Right atrium auricular region (tissue), 2 donors: ENCODE measurements at regions not wholly inside any gene's neighbourhood (a gene's known extent, or its start where the extent isn't known, plus 50 kb on each side); places are given as distances from the start of the nearest gene placed in this dataset.

Experiments
- DNase-seq: peaks from one replicate; pipeline ENCODE4 v3.0.0-alpha.2; 2019; ENCODE audit warnings: low spot score
- H3K27ac ChIP-seq, 2 donors: fragments of 200-600 bp; sonication (generic); 1 replicate in 1 of 2; 2 replicates in 1 of 2; pipeline ENCODE4 v1.5.1; 2016 to 2019
- H3K27me3 ChIP-seq, 2 donors: fragments of 200-600 bp; sonication (generic); one replicate each; pipeline versions ENCODE4 v1.5.1 to v1.6.0; 2017 to 2019
- H3K36me3 ChIP-seq: fragments of 200-600 bp; sonication (generic); one replicate; pipeline ENCODE4 v1.5.1; 2016
- H3K4me1 ChIP-seq, 2 donors: fragments of 200-600 bp; sonication (generic); one replicate each; pipeline versions ENCODE4 v1.5.1 to v1.6.0; 2017 to 2019
- H3K4me3 ChIP-seq, 2 donors: fragments of 200-600 bp; sonication (generic); 1 replicate in 1 of 2; 2 replicates in 1 of 2; pipeline ENCODE4 v1.5.1; 2017 to 2019; ENCODE audit warnings: mild to moderate bottlenecking in 1 of 2, moderate library complexity in 1 of 2
- H3K9me3 ChIP-seq, 2 donors: fragments of 200-600 bp; sonication (generic); one replicate each; pipeline ENCODE4 v1.5.1; 2019
- TF ChIP-seq, protein P1 (sequence below), 2 donors: fragments of 200-600 bp; sonication (generic); IDR thresholded peaks; one replicate each; pipeline ENCODE4 v1.5.1; 2019; ENCODE audit warnings: antibody characterized with exemption in 2 of 2

DNA sequence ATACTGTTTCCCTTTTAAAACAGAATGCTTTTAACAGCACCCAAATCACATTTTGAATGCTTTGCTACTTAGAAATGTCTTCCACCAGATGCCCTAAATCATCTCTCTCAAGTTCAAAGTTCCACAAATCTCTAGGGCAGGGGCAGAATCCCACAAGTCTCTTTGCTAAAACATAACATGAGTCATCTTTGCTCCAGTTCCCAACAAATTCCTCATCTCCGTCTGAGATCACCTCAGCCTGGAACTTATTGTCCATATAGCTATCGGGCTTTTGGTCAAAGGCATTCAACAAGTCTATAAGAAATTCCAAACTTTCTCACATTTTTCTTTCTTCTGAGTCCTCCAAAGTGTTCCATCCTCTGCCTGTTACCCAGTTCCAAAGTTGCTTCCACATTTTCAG is 1374.5 kb upstream of the NXPH2 start:
- TF ChIP-seq, protein P1, sequence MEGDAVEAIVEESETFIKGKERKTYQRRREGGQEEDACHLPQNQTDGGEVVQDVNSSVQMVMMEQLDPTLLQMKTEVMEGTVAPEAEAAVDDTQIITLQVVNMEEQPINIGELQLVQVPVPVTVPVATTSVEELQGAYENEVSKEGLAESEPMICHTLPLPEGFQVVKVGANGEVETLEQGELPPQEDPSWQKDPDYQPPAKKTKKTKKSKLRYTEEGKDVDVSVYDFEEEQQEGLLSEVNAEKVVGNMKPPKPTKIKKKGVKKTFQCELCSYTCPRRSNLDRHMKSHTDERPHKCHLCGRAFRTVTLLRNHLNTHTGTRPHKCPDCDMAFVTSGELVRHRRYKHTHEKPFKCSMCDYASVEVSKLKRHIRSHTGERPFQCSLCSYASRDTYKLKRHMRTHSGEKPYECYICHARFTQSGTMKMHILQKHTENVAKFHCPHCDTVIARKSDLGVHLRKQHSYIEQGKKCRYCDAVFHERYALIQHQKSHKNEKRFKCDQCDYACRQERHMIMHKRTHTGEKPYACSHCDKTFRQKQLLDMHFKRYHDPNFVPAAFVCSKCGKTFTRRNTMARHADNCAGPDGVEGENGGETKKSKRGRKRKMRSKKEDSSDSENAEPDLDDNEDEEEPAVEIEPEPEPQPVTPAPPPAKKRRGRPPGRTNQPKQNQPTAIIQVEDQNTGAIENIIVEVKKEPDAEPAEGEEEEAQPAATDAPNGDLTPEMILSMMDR (IDR thresholded peaks at IDR 0.05) = no peak
- no peak for DNase-seq
- no peaks in the 10 kb centered on the region for H3K4me1 ChIP-seq

DNA sequence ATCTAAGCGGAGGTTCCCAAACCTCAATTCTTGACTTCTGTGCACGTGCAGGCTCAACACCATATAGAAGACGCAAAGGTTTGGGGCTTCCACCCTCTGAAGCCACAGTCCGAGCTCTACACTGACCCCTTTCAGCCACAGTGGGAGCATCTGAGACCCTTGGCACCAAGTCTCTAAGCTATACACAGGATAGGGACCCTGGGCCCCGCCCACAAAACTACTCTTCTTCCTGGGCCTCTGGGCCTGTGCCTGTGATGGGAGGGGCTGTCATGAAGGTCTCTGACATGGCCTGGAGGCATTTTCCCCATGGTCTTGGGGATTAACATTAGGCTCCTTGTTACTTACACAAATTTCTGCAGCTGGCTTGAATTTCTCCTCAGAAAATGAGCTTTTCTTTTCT is 1374.1 kb upstream of the NXPH2 start:
- H3K4me1 ChIP-seq = no peaks in the 10 kb centered on the region

More for the DNA sequence above, 1374.5 kb upstream of the NXPH2 start:
- Histone ChIP-seq H3K4me3 (no peak overlapping the region), H3K9me3 (no peaks in the 10 kb centered on the region), H3K27me3 (no peaks in the 10 kb centered on the region), H3K36me3 (no peaks in the 10 kb centered on the region), H3K27ac (no peak overlapping the region)

GRCh38 chr2:140144611-140145010 is 1364.4 kb upstream of the NXPH2 start:
- H3K27me3 ChIP-seq = no peaks in the 10 kb centered on the region
- TF ChIP-seq, protein P1 (IDR thresholded peaks at IDR 0.05) = no peak
- no peaks in the 10 kb centered on the region for H3K36me3 ChIP-seq
- no peak overlapping the region for H3K27ac ChIP-seq
- no peaks in the 10 kb centered on the region for H3K9me3 ChIP-seq
- no peaks in the 10 kb centered on the region for H3K4me1 ChIP-seq
- no peak for DNase-seq
- no peak overlapping the region for H3K4me3 ChIP-seq

More for the DNA sequence above, 1374.1 kb upstream of the NXPH2 start:
- TF ChIP-seq, protein P1 (IDR thresholded peaks at IDR 0.05) = no peak
- Histone ChIP-seq H3K36me3 (no peaks in the 10 kb centered on the region), H3K4me3 (no peak overlapping the region), H3K27ac (no peak overlapping the region), H3K27me3 (no peaks in the 10 kb centered on the region), H3K9me3 (no peaks in the 10 kb centered on the region)
- no peak for DNase-seq

GRCh38 chr2:140138736-140139135 is 1358.5 kb upstream of the NXPH2 start:
- DNase-seq = no peak
- no peaks in the 10 kb centered on the region for H3K9me3 ChIP-seq
- H3K4me1 ChIP-seq = no peaks in the 10 kb centered on the region
- no peaks in the 10 kb centered on the region for H3K36me3 ChIP-seq
- TF ChIP-seq, protein P1 (IDR thresholded peaks at IDR 0.05) = no peak
- H3K27me3 ChIP-seq = no peaks in the 10 kb centered on the region
- H3K27ac ChIP-seq = no peak overlapping the region
- H3K4me3 ChIP-seq = no peak overlapping the region

GRCh38 chr2:140136861-140137260 is 1356.7 kb upstream of the NXPH2 start:
- TF ChIP-seq, protein P1 (IDR thresholded peaks at IDR 0.05) = no peak
- H3K27me3 ChIP-seq = no peaks in the 10 kb centered on the region
- no peak for DNase-seq

DNA sequence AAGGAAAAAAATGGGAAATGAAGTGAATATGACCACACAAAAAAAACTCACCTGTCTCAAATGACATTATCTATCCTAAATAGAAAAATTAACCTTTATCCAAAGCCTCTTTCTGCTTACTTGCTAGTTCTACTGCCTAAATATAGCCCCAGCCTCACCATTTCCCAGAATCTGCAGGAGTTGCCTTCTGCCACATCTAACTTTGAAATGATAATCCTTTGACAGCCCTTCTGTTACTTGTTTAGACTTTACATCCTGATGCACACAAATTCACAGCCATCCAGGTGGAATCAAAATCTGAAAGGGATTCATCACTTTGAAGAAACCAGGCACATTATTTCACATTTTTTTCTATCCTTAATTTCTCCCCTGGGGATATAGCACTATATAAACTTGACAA is 1356.2 kb upstream of the NXPH2 start:
- H3K27ac ChIP-seq = no peak overlapping the region
- H3K27me3 ChIP-seq = no peaks in the 10 kb centered on the region
- H3K4me3 ChIP-seq = no peak overlapping the region
- H3K9me3 ChIP-seq = no peaks in the 10 kb centered on the region
- TF ChIP-seq, protein P1 (IDR thresholded peaks at IDR 0.05) = no peak
- H3K4me1 ChIP-seq = no peaks in the 10 kb centered on the region
- no peak for DNase-seq
- no peaks in the 10 kb centered on the region for H3K36me3 ChIP-seq

More at GRCh38 chr2:140136861-140137260, 1356.7 kb upstream of the NXPH2 start:
- H3K4me1 ChIP-seq = no peaks in the 10 kb centered on the region
- H3K4me3 ChIP-seq = no peak overlapping the region
- no peaks in the 10 kb centered on the region for H3K9me3 ChIP-seq
- H3K27ac ChIP-seq = no peak overlapping the region
- no peaks in the 10 kb centered on the region for H3K36me3 ChIP-seq
